LNCAP (cell line): ENCODE measurements at regions not wholly inside any gene's neighbourhood (a gene's known extent, or its start where the extent isn't known, plus 50 kb on each side); places are given as distances from the start of the nearest gene placed in this dataset.

Experiments
- TF ChIP-seq, protein P1 (sequence below): fragments of 450-650 bp; IDR thresholded peaks from 2 replicates; pipeline ENCODE4 v1.5.1; 2017; ENCODE audit warnings: mild to moderate bottlenecking

DNA sequence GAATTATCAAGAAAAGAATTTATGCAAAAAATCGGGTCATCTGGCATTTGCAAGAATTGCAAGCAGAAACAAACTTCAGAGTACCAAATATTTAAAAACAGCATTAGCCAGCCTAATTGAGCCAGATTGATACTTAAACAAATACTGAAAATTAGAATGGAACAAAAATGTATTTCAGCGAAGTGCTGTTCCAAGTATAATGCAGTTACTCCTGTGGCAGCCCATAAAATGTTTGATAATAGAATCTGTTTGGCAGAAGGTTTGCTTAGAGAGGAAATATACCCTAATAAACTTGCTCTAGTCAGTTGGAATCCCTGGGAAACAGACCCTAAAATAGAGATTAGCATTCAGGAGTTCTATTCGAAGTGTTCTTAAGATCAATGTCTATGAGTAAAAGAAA, 835.1 kb upstream of the MBL2 start:
- TF ChIP-seq, protein P1, sequence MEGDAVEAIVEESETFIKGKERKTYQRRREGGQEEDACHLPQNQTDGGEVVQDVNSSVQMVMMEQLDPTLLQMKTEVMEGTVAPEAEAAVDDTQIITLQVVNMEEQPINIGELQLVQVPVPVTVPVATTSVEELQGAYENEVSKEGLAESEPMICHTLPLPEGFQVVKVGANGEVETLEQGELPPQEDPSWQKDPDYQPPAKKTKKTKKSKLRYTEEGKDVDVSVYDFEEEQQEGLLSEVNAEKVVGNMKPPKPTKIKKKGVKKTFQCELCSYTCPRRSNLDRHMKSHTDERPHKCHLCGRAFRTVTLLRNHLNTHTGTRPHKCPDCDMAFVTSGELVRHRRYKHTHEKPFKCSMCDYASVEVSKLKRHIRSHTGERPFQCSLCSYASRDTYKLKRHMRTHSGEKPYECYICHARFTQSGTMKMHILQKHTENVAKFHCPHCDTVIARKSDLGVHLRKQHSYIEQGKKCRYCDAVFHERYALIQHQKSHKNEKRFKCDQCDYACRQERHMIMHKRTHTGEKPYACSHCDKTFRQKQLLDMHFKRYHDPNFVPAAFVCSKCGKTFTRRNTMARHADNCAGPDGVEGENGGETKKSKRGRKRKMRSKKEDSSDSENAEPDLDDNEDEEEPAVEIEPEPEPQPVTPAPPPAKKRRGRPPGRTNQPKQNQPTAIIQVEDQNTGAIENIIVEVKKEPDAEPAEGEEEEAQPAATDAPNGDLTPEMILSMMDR: no peak

DNA sequence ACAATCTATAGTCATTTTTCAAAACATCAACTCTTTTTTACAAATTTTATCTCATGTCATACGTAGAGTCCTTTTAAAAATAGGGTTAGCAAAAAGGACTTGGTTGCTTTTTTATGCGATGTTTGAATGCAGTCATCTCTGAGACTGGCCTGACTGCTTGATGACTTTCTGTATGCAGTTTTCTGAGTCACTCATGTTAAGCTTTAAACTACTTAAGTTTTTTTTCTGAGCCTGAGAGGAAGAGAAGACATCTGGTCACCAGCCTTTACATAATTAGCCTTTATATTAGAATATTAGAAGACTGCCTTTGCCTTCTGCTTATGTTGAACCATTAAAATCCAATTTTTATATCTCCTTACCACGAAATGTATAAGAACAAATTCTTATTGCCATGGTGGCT, 834.4 kb upstream of the MBL2 start:
- TF ChIP-seq, protein P1: no peak

DNA sequence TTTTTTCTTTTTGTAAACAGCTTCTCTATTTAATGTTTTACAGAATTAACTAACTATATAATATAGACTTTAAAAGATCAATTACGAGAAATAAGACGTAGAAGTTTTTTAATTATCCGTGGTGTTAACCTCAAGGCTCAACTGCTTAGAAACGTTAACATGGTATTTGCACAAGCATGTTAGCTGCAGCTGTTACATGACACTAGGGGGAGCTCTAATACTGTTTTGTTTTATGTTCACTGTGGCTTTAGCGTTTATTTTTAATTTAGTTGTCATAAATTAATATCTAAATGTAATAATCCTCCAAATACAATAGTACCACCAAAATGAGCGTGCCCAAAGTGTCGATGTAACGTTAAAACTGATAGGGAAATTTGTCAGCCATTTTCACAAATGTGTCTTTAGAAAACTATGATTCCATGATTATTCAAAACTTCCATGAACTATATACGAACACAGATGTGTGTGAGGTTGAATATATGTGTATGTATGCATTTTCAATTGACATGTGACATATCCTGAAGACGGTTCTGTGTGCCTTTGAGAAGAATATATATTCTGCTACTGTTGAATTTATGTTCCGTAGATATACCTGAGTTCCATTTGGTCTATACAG, 828.8 kb upstream of the MBL2 start:
- TF ChIP-seq, protein P1: peak; percentile 92

DNA sequence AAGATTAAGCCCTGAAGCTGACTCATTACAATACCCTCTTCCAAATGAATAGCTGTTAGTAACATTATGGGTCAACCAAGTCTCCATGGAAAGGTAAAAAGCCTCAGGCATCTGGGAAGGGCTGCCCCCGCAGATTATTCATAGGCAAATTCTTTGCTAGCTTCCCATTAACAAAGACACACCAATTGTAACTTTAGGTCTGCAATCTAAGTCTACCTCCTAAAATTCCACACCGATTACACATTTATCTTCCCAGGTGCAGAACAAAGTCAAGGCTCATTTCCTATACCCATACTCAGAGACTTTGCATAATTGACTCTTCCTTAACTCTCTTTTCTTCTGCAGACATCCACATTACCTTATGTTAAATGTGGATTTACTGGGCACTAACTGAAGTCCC, 826.3 kb upstream of the MBL2 start:
- TF ChIP-seq, protein P1: no peak

DNA sequence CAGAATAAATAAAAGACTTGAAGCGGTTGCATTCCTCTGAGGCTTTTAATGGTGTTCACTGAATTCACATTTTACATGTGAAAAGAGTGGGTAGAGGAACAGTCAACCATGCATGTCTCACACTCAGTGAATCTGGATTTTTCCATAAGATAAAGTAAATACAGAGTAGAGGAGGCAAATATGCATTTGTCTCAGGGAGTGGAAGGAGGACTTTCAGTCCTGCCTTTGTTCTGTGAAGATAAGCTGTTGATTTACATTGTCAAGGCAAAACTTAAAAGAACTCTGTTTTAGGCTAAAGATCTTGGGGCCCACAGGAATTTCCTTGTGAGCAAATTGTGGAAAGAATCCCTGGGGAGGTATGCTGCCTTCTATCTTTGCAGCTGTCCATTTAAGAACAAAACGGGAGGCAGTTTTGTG, 825.3 kb upstream of the MBL2 start:
- TF ChIP-seq, protein P1: no peak

DNA sequence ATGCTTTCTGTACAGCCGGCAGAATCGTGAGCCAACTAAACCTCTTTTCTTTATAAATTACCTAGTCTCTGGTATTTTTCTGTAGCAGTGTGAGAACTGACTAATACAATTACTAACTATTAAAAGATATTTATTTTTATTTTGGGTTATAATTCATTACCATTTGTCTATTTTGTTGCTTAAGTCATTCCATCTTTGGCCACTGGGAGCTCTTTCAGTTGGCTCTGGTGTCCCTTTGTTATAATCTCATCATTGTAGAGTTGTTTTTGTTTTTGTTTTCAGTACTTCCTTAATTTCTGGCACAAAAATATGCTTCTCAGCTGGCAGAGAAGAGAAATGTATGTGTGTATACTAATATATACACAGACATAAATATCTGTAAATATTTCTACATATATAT, 807.9 kb upstream of the MBL2 start:
- TF ChIP-seq, protein P1: 0 out of 2 replicates have a peak, but pooled peaks have one; percentile 15

DNA sequence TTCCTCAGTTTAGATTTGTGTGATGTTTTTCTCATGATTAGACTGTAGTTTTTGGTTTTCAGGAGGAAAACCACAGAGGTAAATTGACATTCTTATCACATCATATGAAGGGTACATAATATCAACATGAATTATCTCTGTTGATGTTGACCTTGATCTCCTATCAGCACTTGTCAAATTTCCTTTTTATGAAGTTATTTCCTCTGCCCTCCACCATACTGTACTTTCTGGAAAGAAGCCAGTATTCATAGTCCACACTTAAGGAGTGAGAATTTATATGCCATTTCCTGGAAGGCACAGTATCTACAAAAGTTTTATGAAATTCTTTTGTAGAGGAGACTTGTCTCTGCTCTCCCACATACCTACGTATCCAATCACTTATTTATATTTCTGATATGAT, 807.2 kb upstream of the MBL2 start:
- TF ChIP-seq, protein P1: no peak

DNA sequence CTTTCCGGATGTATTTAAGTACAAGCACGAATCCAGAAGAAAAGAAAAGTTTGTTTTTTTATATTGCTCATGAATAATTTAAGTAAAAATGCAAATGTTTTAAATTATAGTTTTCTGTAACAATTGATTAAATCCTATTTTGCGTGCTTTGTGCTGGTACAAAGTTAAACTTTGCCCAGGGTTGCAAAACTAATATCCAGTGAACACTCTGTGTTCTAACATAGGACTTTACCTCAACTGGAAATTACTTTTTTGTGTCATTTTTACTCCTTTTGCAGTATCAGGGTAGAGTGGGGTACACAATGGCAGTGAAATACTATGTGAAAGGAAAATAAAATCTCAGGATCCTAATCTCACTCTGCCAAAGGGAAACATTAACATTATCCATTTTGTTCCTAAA, 801.4 kb upstream of the MBL2 start:
- TF ChIP-seq, protein P1: no peak
